HG03521 (cell line): ENCODE measurements at regions not wholly inside any gene's neighbourhood (a gene's known extent, or its start where the extent isn't known, plus 50 kb on each side); places are given as distances from the start of the nearest gene placed in this dataset.
"Not testable (repeated sequence)": the region's sequence is repeated elsewhere in the genome, so short reads cannot be mapped to it uniquely, and the experiment has no call there.

Experiments
- ATAC-seq: cut with Tn5 transposase; IDR thresholded peaks from one replicate; pipeline ENCODE4 v1.9.1; 2021; ENCODE audit warnings: mild to moderate bottlenecking, moderate library complexity; ENCODE audit not compliant: unreplicated experiment

DNA sequence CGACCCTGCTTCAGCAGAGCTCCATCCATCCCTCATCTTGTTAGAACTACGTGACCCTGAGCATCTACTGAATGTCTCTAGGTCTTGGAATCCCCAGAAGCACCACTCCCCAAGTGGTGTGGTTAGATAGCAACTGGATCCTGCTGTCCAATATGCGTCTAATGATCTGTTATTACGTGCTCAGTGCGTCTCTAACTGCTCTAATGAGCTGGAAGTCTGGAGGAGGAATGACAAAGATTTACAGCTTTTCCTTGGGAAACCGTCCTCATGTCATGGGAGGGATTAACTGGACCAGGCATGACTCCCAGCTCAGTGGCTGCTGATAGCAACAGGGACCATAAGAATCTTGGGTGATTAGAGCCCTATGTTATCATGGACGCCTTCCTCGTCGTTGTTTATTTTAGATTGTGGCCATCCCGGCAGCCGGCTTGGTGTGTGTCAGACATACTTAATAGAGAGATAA, 150.9 kb downstream of the HS3ST3B1 start:
- no peak for ATAC-seq

DNA sequence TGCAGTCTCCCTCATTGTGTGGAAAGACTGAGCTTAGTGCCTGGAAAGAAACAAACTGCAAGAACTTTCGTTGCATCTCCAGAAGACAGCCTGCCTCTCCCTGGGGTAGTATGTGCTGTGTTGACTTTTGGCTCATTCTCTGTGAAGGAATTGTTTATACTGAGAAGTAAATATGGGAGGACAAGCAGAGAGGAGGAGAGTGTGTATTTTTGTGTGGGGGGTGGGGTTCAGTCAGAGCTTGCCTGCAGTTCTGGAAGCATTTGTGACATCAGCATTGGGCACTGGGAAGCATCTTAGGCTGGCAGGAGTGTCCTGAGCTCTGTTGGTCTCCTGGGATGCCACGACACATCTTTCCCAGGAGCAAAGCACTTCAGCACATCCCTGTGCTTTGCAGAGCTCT, 147.9 kb downstream of the HS3ST3B1 start:
- ATAC-seq = no peak

DNA sequence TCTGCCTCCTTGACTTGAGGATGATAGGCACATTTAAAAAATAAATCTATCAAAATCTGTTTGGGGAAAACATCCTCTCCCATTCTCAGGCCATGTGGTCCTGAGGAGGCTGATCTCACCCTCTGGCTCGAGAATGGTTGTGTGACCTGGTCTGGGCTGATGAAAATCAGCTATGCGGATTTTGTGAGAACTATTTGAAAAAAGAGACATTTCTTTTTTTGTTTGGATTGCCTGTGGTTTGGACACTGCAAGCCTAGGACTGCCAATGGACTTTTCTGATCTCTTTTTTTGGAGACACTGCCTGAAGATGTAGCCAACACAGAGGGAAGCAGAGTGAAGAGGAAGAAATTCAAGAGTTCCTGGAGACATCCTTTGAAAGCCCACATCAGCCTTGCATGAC, 145.9 kb downstream of the HS3ST3B1 start:
- no peak for ATAC-seq

DNA sequence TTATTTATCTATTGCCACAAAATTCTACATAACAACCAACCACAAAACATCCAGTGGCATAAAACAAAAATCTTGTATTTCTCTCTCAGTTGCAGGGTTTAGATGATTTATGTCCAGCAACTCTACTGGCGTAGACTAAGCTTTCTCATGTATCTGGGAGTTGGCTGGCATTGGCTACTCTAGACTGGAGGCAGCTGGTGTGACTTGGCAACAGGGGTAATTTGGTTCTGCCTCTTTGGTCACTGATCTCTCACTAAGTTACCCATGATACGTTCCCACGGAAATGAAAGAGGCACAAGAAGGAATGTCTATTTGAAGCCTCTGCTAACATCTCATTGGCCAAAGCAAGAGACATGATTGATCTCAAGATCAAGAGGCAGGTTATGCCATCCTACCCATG, 144.0 kb downstream of the HS3ST3B1 start:
- ATAC-seq = no peak

GRCh38 chr17:14442798-14443528, 142.1 kb downstream of the HS3ST3B1 start:
- ATAC-seq = no peak

DNA sequence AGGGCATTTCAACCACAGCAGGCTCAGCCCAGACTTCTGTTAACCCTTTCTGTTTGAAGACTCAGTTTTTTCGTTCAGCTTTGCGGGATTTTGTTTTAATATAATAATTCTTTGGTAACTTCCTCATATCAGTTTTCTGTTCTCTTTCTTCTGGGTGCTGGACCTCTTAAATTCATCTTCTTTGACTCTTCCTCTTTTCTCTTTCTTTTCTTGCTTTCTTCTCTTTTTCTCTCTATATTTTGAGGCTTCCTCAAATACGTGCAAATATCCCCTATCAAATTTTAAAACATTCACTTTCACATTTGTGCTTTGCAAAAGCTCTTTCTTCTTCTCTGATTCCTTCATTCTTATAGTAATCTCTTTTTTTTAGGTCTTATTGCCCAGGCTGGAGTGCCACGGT, 136.3 kb downstream of the HS3ST3B1 start:
- no peak for ATAC-seq

DNA sequence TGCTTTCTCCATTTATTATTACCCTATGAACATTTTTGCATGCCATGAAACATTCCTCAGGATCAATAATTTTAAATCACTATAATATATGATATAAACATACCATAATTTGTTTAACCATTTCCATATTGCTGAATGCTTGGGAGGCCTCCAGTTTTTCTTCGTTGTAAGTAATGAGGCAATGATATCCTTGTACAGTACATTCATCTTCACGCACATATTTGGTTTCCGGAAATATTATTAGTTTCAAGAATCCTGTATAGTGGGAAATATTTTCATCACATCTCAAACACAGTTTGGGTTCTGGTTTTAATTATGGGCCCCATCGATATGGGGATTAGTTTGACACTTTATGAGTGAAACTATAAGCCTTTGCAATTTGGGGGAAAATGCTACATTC, 135.4 kb downstream of the HS3ST3B1 start:
- no peak for ATAC-seq

DNA sequence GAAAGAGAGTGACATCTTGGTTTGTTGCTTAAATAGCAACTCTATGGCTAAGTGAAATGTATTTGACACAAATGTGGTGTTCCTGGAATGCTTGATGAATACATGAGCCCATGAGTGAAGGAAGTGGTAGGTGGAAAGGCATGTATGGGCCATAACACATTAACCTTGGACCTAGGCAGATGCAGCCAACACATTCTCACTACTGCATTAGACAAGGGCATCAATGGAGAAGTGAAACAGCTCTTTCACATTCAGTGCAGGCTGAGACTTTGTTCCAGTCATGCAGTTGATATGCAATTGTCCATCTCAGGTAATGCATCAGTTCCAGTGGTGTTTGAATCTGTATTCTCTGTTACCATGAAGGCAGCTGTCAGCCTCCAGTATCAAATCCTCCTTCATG, 133.6 kb downstream of the HS3ST3B1 start:
- no peak for ATAC-seq

- ATAC-seq = no peak
Measured at GRCh38 chr17:14432079-14432478, 131.2 kb downstream of the HS3ST3B1 start.

DNA sequence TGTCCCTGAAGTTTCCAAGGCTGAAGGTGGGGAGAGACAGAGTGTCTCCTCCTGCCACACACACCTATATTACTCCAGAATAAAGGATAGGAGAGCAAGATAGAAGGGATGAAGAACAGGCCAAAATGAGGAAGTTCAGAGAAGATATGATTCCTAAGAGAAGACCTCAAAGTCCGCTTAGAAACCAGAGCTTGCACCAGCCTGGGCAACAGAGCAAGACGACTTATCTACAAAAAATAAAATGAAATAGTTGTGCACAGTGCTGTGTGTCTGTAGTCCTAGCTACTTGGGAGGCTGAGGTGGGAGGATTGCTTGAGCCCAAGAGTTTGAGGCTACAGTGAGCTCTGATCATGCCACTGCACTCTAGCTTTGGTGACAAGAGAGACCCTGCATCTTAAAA, 128.2 kb downstream of the HS3ST3B1 start:
- no peak for ATAC-seq

DNA sequence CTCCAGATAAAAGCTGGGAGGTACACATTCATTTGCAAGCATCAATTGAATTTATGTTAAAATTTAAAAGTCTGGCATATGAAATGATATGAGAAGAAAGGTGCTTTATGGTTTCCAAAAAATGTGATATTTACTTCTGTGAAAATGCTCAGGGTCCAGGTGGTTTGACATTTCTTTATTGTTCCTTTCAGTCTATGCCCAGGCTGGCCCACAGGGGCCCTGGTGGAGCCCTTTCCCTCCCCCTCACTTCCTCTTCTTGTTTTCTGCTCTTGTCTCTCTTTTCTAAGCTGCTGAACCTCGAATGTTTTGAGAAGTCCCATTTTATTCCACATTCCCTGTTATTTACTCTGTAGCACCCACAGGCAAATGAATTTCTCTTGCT, 127.8 kb downstream of the HS3ST3B1 start:
- no peak for ATAC-seq

GRCh38 chr17:14427900-14428647, 127.2 kb downstream of the HS3ST3B1 start:
- ATAC-seq = peak; percentile 77

DNA sequence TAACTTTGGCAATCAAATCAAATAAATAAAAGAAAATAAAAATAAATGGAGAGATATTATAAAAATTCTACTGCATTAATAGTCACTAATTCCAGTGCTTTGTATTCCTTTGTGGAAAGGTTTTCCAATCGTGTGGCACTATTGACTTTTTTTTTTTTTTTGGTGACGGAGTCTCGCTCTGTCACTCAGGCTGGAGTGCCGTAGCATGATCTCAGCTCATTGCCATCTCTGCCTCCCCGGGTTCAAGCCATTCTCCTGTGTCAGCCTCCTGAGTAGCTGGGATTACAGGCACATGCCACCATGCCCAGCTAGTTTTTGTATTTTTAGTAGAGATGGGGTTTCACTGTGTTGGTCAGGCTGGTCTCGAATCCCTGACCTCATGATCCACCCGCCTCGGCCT, 122.3 kb downstream of the HS3ST3B1 start:
- ATAC-seq = not testable (repeated sequence)

GRCh38 chr17:14417336-14417735, 116.5 kb downstream of the HS3ST3B1 start:
- ATAC-seq = no peak

GRCh38 chr17:14409292-14409691, 108.4 kb downstream of the HS3ST3B1 start:
- ATAC-seq = no peak

DNA sequence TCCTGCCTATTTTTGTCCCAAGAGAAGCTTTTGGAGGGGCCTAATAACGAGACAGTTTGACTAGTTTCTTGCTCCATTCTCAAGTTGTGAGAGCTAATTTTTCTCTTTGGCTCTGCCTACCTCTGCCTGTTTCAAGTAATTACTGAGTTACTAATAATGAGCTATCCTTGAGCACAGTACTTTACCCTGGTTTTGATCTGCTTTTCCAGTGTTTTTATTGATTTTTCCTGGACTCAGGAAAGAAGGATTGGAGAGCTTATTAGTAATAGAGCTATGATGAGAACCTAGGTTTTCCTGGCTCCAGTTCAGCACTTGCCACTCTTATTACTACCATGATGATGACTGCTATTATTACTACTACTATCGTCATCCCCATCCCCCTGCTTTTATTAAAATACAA, 106.7 kb downstream of the HS3ST3B1 start:
- no peak for ATAC-seq

GRCh38 chr17:14405189-14405588, 104.3 kb downstream of the HS3ST3B1 start:
- no peak for ATAC-seq
